ENCODE measurements at regions not wholly inside any gene's neighbourhood (a gene's known extent, or its start where the extent isn't known, plus 50 kb on each side); places are given as distances from the start of the nearest gene placed in this dataset.

GRCh38 chr10:83179371-83179770 is 959.9 kb upstream of the GHITM start:
- TF ChIP-seq CTCF (IDR thresholded peaks at IDR 0.05) = no peak
- TF ChIP-seq POLR2A (IDR thresholded peaks at IDR 0.05) = no peak
